Upper lobe of right lung (tissue), 1 donor: ENCODE measurements at regions not wholly inside any gene's neighbourhood (a gene's known extent, or its start where the extent isn't known, plus 50 kb on each side); places are given as distances from the start of the nearest gene placed in this dataset.

Source experiments
- ATAC-seq: fragments of 200-7000 bp; cut with Tn5 transposase; one replicate; pipeline ENCODE4 v1.9.1; 2020; ENCODE audit warnings: mild to moderate bottlenecking, moderate library complexity
- DNase-seq: peaks from one replicate; pipeline ENCODE4 v3.0.0-alpha.2; 2020
- H3K27ac ChIP-seq: fragments of 200-600 bp; one replicate; pipeline ENCODE4 v1.8.0; 2022
- H3K27me3 ChIP-seq: fragments of 200-600 bp; one replicate; pipeline ENCODE4 v1.8.0; 2022; ENCODE audit warnings: mild to moderate bottlenecking
- H3K36me3 ChIP-seq: fragments of 200-600 bp; one replicate; pipeline ENCODE4 v1.8.0; 2022
- H3K4me1 ChIP-seq: fragments of 200-600 bp; one replicate; pipeline ENCODE4 v1.8.0; 2022
- H3K4me3 ChIP-seq: fragments of 200-600 bp; one replicate; pipeline ENCODE4 v1.8.0; 2022; ENCODE audit warnings: mild to moderate bottlenecking
- H3K9me3 ChIP-seq: fragments of 200-600 bp; one replicate; pipeline ENCODE4 v1.8.0; 2022
- intact Hi-C: fragments of 100-400 bp; cut with DNase I; formaldehyde crosslinking; loops from one replicate; pipeline ENCODE4 v1.11.0; 2022
- TF ChIP-seq, protein P1 (sequence below): fragments of 200-600 bp; IDR thresholded peaks from one replicate; pipeline ENCODE4 v1.8.0; 2022; ENCODE audit warnings: antibody characterized with exemption
- donor health status: DM: no; HTN: yes; CAD: no; lungs with severe emphysema.

DNA sequence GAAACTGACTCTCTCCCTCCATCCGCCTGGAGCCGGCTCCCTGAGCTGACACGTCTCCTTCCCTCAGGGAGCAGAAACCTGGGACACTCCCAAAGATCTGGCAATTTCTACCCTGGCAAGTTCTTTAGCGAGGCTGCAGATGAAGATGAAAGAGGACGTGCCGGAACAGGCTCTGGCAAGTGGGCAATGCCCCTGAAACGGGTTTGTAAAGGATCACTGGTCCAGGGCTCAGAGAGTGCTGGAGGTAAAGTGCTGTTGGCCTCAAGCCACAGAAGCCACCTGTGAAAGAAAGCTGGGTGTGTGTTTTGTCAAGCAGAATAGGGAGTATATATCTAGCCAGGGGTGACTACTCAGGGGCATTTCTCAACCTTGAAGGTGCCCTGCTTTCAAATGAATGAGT is 131.4 kb upstream of the ATP6AP2 start:
- intact Hi-C loops: no loop called here

DNA sequence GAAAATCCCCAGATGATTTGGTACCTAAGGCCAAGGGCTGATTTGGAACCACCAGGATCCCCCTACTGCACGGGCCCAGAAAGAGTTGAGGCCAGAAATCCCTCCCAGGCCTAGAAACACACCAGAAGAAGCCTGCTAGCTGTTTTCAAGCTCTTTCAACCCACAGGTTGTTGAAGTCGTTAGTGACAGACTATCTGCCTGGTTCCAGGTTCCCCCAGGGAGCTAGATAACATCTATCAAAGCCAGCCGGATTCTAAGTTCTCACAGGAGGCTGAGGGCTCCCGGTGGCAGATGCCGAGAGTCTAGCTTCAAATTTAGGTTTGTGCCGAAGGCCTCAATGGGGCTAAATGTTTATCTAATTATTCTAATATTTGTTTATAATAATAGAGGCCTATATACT is 132.0 kb upstream of the ATP6AP2 start:
- TF ChIP-seq, protein P1, sequence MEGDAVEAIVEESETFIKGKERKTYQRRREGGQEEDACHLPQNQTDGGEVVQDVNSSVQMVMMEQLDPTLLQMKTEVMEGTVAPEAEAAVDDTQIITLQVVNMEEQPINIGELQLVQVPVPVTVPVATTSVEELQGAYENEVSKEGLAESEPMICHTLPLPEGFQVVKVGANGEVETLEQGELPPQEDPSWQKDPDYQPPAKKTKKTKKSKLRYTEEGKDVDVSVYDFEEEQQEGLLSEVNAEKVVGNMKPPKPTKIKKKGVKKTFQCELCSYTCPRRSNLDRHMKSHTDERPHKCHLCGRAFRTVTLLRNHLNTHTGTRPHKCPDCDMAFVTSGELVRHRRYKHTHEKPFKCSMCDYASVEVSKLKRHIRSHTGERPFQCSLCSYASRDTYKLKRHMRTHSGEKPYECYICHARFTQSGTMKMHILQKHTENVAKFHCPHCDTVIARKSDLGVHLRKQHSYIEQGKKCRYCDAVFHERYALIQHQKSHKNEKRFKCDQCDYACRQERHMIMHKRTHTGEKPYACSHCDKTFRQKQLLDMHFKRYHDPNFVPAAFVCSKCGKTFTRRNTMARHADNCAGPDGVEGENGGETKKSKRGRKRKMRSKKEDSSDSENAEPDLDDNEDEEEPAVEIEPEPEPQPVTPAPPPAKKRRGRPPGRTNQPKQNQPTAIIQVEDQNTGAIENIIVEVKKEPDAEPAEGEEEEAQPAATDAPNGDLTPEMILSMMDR: no peak
- no peaks in the 10 kb centered on the region for H3K9me3 ChIP-seq
- H3K4me3 ChIP-seq: no peak overlapping the region
- H3K36me3 ChIP-seq: no peaks in the 10 kb centered on the region
- DNase-seq (no peak), ATAC-seq (no peak)
- no peak overlapping the region for H3K27ac ChIP-seq
- intact Hi-C loops: no loop called here
- no peaks in the 10 kb centered on the region for H3K27me3 ChIP-seq
- no peaks in the 10 kb centered on the region for H3K4me1 ChIP-seq

More for the DNA sequence above, 131.4 kb upstream of the ATP6AP2 start:
- DNase-seq (no peak), ATAC-seq (no peak)
- Histone ChIP-seq H3K27me3 (no peaks in the 10 kb centered on the region), H3K9me3 (no peaks in the 10 kb centered on the region), H3K4me3 (no peak overlapping the region), H3K4me1 (no peaks in the 10 kb centered on the region), H3K27ac (no peak overlapping the region), H3K36me3 (no peaks in the 10 kb centered on the region)
- TF ChIP-seq, protein P1: no peak

DNA sequence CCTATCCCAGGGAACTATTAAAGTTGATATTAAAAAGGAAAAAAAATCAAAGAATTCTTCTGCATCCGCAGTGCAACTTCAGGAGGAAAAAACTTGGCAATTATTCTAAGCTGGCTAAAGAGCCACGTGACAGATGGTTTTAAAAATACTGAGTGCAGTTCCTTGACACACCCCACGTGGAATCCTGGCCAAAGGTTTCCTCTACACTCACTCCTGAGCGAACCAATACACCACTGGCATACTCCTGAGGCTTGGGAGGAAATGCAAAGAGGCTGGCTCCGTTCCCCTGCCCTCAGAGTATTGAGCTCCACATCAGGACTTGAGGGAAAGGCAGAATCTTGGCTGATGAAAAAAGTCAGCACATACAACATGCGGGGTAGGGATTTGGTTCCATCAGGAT is 133.8 kb upstream of the ATP6AP2 start:
- Histone ChIP-seq H3K9me3 (no peaks in the 10 kb centered on the region), H3K36me3 (no peaks in the 10 kb centered on the region), H3K27me3 (no peaks in the 10 kb centered on the region), H3K4me3 (no peak overlapping the region), H3K27ac (no peak overlapping the region), H3K4me1 (no peaks in the 10 kb centered on the region)
- ATAC-seq (peak; percentile 68), DNase-seq (no peak)
- TF ChIP-seq, protein P1: no peak
- intact Hi-C loops: no loop called here

DNA sequence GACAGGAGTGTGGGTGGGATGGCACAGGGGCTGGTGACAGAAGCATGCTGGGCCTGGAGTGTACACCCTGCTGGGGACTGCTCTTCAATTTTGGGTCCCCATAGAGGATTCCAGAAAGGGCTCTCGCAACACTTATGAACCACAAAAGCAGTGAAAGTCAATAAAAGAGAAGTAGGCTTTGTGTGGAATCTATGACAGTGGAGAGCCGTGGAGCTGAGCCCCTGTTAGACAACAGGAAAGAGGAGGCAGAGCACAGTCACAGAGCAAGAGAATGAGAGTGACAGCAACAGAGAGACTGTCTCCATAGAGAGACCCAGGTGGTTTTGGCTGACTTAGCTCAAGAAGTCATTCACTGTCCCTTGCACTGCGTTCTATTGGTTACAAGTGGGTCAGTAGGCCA is 135.1 kb upstream of the ATP6AP2 start:
- no peak overlapping the region for H3K27ac ChIP-seq
- intact Hi-C loops: no loop called here

DNA sequence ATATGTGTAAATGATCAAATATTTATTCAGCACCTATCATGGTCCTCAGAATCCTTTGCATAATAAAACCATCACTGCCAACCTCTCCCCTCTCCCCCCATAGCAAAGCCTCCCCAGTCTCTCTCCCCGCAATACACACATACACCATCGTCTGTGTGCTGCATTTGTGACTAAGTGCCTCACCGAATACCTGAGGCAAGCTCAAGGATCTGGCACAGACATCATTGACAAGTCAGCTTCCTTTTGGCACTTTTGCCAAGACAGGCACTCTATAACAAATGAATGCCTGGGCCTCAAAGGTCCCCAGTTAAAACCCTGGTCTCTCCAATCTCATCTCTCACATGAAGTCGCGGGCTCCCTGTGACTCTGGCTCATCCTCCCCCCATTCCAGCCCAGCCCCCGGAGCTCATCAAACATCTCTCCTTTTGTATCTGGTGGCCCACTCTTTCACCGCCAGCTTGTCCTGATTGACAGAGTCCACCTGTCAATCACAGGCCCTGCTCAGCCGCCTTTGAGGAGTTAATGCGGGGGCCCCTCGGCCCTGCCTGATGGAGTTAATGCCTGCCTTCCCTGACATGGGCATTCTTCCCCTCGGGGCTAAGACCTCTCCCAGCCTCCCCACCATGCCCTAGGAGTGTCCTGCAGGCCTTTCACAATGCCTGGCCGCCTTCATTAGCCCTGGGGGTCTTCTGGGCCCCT is 135.8 kb upstream of the ATP6AP2 start:
- H3K36me3 ChIP-seq: no peaks in the 10 kb centered on the region
- TF ChIP-seq, protein P1: no peak
- H3K4me1 ChIP-seq: no peaks in the 10 kb centered on the region
- intact Hi-C loops: no loop called here
- no peaks in the 10 kb centered on the region for H3K9me3 ChIP-seq
- ATAC-seq (peak; percentile 41), DNase-seq (no peak)
- no peak overlapping the region for H3K27ac ChIP-seq
- H3K4me3 ChIP-seq: no peak overlapping the region
- no peaks in the 10 kb centered on the region for H3K27me3 ChIP-seq

More for the DNA sequence above, 135.1 kb upstream of the ATP6AP2 start:
- Histone ChIP-seq H3K4me3 (no peak overlapping the region), H3K4me1 (no peaks in the 10 kb centered on the region), H3K9me3 (no peaks in the 10 kb centered on the region), H3K27me3 (no peaks in the 10 kb centered on the region), H3K36me3 (no peaks in the 10 kb centered on the region)
- TF ChIP-seq, protein P1: no peak
- no peak for ATAC-seq
- DNase-seq: no peak

DNA sequence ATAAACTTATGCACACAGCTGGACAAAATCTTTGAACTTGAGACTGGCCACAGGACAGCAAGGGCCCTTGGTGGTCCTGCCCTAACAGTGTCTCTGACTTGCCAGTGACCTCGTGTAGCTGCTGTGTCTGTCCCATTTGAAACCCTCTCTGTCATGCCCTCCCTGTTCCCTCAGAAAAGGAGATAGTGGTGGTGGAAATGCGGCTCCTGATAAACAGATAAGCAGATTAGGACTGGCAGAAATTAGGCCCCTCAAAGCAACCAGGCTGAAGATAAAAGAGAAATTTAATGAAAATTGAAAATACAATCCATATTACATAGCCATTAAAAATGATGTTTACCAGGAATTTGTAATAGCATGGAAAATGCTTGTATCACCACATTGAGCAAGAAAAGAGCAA is 136.6 kb upstream of the ATP6AP2 start:
- intact Hi-C loops: no loop called here
- Histone ChIP-seq H3K27me3 (no peaks in the 10 kb centered on the region), H3K9me3 (no peaks in the 10 kb centered on the region), H3K4me1 (no peaks in the 10 kb centered on the region), H3K4me3 (no peak overlapping the region), H3K36me3 (no peaks in the 10 kb centered on the region), H3K27ac (no peak overlapping the region)
- no peak for DNase-seq
- ATAC-seq: no peak
- TF ChIP-seq, protein P1: no peak
